ENCODE measurements at regions not wholly inside any gene's neighbourhood (a gene's known extent, or its start where the extent isn't known, plus 50 kb on each side); places are given as distances from the start of the nearest gene placed in this dataset.

- DNase-seq (ENCODE audit: low read depth in 2 of 2): no peak
These were observed 79.3 kb downstream of the PCTP start for GRCh38 chr17:55829995-55830612.

- no peak for DNase-seq (ENCODE audit: low read depth in 2 of 2)
These were observed 80.0 kb downstream of the PCTP start for GRCh38 chr17:55830699-55831471.

- no peak for DNase-seq (ENCODE audit: low read depth in 2 of 2)
These were observed 82.5 kb downstream of the PCTP start for GRCh38 chr17:55833306-55833705.

GRCh38 chr17:55842405-55843158 lies 91.7 kb downstream of the PCTP start:
- no peak for DNase-seq (ENCODE audit: low read depth in 2 of 2)

GRCh38 chr17:55843785-55844184 lies 92.9 kb downstream of the PCTP start:
- DNase-seq (ENCODE audit: low read depth in 2 of 2): no peak

GRCh38 chr17:55845385-55845784 lies 94.5 kb downstream of the PCTP start:
- DNase-seq (ENCODE audit: low read depth in 2 of 2): peak; percentile 4 to 19

GRCh38 chr17:55846745-55847144 lies 95.9 kb downstream of the PCTP start:
- no peak for DNase-seq (ENCODE audit: low read depth in 2 of 2)

GRCh38 chr17:55852734-55853133 lies 101.9 kb downstream of the PCTP start:
- DNase-seq (ENCODE audit: low read depth in 2 of 2): no peak

GRCh38 chr17:55859301-55859795 lies 108.5 kb downstream of the PCTP start:
- DNase-seq (ENCODE audit: low read depth in 2 of 2): no peak

GRCh38 chr17:55865072-55865762 lies 114.4 kb downstream of the PCTP start:
- no peak for DNase-seq (ENCODE audit: low read depth in 2 of 2)

- DNase-seq (ENCODE audit: low read depth in 2 of 2): no peak
These were observed 119.2 kb downstream of the PCTP start for GRCh38 chr17:55870044-55870443.

GRCh38 chr17:55872374-55872773 lies 121.5 kb downstream of the PCTP start:
- no peak for DNase-seq (ENCODE audit: low read depth in 2 of 2)

- DNase-seq (ENCODE audit: low read depth in 2 of 2): no peak
These were observed 122.3 kb downstream of the PCTP start for GRCh38 chr17:55873017-55873758.

GRCh38 chr17:55883149-55883548 lies 132.3 kb downstream of the PCTP start:
- no peak for DNase-seq (ENCODE audit: low read depth in 2 of 2)

- DNase-seq (ENCODE audit: low read depth in 2 of 2): no peak
These were observed 136.7 kb downstream of the PCTP start for GRCh38 chr17:55887531-55887930.

GRCh38 chr17:55889271-55889670 lies 138.4 kb downstream of the PCTP start:
- DNase-seq (ENCODE audit: low read depth in 2 of 2): no peak

GRCh38 chr17:55895112-55895759 lies 144.4 kb downstream of the PCTP start:
- DNase-seq (ENCODE audit: low read depth in 2 of 2): no peak

GRCh38 chr17:55897301-55897700 lies 146.4 kb downstream of the PCTP start:
- DNase-seq (ENCODE audit: low read depth in 2 of 2): no peak

- DNase-seq (ENCODE audit: low read depth in 2 of 2): no peak
These were observed 147.3 kb downstream of the PCTP start for GRCh38 chr17:55898195-55898594.

- DNase-seq (ENCODE audit: low read depth in 2 of 2): no peak
These were observed 149.3 kb downstream of the PCTP start for GRCh38 chr17:55900188-55900587.
